ENCODE measurements at regions not wholly inside any gene's neighbourhood (a gene's known extent, or its start where the extent isn't known, plus 50 kb on each side); places are given as distances from the start of the nearest gene placed in this dataset.

DNA sequence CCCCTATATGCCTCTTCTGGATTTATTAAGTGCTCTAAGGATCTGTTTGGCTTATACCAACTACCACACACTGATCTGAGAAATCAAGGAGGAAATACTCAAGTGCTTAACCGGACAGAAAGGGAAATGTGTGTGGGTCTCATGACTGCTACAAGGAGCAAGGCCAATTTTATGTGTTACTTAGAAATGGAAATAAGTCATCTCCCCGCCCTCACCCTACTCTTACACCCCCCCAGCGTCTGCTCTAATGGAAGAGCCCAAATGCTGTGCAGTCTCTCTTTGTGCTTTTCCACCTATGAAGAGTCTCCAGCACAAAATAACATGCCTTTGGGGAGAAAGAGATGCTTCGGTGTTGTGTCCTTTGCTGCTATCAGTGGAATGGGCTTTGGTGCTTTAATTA, 428.8 kb upstream of the ARID1B start:
- DNase-seq = no peak

GRCh38 chr6:156347656-156348055, 429.5 kb upstream of the ARID1B start:
- no peak for DNase-seq

DNA sequence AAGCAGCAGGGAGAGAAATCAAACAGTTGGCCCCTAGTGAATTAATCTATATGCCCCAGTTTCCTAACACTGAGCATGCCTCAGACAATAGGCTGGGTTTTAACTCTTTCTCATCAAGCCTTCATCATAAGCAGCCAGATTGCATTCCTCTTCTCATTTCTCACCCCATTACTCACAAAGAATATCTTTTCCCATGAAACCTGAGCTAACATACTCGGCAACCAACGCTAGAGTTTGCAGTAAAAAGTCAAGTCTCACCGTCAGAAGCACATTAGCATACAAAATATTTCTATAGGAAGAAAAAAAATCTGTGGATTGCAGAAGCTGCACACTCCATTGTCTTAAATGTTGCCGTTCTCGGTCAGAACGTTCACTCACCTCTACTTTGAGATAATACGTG, 429.9 kb upstream of the ARID1B start:
- no peak for DNase-seq

DNA sequence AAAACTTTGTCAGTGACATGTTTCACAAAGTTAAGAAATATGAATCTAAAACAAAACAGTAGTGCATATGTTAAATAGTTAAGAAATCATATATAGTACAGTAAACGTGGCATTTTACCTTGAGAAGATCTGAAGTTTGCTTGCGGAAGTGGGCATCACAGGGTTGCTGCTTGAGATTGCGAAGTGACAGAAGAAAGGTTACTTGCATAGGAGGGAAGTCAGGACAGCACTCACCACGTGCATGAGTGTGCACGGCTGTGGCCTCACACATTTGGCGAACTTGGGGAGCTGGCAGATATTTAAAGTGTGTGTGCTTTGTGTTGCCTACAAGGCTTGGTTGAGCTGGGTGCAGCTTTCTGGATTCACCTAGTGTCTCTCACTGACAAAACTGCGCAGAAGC, 431.5 kb upstream of the ARID1B start:
- no peak for DNase-seq

- no peak for DNase-seq
Observed at GRCh38 chr6:156344491-156344890, 432.7 kb upstream of the ARID1B start.

DNA sequence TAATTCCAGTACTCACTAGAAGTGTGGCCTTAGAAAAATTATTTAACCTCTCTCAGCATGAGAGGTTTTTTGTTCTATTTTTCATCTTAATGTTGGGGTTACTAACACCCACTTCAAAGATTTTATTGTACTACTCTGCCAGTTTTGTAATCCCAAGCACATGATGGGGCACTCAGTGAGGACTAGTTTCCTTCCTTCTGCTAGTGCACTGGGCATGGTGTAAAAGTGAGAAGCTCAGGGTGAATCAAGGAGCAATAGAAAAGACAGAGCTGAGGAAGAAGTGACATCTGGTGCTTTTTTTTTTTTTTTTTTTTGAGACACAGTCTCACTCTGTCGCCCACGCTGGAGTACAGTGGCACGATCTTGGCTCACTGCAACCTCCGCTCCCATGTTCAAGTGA, 439.4 kb upstream of the ARID1B start:
- no peak for DNase-seq

- DNase-seq = no peak
Observed at GRCh38 chr6:156336733-156337132, 440.4 kb upstream of the ARID1B start.

GRCh38 chr6:156336089-156336488, 441.1 kb upstream of the ARID1B start:
- no peak for DNase-seq

DNA sequence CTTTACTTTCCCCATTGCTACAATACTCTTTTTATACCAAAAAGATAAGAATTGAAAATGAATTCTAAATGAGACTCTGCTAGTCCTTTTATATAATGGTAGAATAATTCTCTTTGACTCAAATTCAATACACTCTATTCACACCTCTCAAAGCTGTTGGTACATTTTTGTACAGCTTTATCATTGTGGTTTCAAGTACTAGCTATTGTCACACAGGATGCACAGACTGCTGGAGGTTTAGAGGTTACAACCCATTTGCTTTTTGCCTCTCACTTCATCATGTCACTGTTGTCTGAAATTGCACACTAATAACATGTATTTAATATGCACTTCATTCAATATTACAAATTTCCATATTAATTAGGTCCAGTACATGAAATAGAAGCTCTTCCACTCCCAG, 442.2 kb upstream of the ARID1B start:
- DNase-seq = no peak

DNA sequence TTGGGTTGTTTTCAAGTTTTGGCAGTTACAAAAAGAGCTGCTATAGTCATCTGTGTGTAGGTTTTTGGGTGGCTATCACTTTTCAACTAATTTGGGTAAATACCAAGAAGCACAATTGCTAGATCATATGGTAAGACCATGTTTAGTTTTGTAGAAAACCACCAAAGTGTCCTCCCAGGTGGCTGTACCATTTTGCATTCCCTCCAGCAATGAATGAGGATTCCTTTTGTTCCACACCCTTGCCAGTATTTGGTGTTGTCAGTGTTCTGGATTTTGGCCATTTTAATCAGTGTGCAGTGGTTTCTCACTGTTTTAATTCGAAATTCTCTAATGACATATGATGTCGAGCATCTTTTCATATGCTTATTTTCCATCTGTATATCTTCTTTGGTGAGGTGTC, 457.5 kb upstream of the ARID1B start:
- no peak for DNase-seq

DNA sequence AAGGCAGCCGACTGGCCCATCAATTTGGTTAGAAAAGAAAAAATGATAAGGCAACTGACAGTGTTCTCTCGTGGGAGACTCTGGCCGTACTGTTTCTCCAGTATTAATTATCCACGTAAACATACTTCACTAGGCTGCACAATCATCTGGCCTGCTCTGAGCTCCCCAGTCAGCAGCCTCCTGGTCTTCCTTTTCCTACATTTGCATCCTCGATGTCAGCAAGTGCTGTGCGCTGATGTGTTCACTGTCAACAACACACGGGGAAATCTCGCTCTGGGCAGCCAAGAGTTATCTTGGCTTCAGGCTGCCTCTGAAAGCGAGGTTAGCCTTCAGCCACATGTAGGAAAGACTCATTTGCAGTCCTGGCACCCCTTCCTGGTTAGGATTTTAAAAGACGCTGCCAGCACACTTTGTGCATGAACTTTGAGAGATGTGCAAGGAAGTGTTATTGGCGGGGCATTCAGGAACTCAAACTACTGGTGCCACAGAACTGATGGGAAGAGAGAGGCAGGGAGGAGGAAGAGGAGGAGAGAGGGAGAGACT, 460.5 kb upstream of the ARID1B start:
- no peak for DNase-seq

DNA sequence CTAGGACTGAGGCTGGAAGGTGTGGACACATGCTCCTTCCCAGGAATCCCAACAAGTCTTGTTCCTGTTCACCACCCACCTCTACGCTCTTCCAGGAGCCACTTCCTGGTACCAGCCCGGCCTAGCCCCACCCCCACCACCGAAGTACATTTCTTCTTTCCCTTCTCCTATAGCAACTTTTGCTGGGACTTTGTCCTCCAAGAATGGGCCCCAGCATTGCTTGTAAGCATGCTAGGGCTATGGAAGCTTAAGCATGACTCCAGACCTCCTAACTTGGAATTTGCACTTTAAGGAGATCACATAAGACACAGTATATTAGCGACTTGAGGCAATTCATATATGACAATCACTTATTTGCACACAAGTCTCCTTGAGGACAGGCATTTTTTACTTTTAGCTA, 462.0 kb upstream of the ARID1B start:
- no peak for DNase-seq

DNA sequence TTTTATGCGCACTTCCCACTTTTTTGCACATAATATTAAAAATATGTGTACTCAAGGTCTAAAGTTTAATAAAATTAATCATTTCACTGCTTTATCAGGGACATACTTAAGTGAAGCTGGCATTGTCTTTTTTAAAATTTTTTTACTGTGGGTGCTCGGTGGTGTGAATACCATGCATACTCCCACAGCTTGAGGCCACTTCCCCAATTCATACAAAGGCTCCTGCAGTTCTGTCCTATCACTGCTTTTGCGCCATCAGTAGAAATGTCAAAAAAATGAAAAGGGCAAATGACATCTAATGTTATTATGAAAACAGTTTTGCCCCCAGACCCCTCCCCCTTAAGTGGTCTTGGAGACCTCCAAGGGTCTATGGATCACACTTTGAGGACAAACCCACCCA, 464.1 kb upstream of the ARID1B start:
- DNase-seq = no peak

- DNase-seq = no peak
Observed at GRCh38 chr6:156311291-156311690, 465.9 kb upstream of the ARID1B start.

- no peak for DNase-seq
Observed at GRCh38 chr6:156310701-156311100, 466.5 kb upstream of the ARID1B start.

GRCh38 chr6:156309017-156309416, 468.2 kb upstream of the ARID1B start:
- DNase-seq = no peak

- DNase-seq = no peak
Observed at GRCh38 chr6:156308604-156309003, 468.6 kb upstream of the ARID1B start.

DNA sequence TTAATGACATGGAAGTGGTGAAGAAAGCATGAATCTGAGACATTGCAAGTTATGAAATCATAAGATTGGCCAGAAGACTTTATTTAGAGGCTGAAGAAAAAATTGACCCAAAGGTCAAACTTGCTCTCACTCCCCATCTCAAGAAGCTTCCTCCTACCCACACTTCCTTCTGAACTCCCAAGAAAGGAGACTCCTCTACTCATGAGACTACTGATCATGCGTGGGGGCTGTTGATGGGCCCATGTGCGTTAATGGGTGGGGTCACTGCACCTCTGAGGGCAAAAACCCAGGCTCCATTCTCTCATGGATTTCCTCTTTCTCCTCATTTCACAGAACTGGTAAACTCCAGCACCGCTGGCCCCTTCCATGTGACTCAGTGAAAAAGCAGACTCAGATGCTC, 470.6 kb upstream of the ARID1B start:
- DNase-seq = no peak

DNA sequence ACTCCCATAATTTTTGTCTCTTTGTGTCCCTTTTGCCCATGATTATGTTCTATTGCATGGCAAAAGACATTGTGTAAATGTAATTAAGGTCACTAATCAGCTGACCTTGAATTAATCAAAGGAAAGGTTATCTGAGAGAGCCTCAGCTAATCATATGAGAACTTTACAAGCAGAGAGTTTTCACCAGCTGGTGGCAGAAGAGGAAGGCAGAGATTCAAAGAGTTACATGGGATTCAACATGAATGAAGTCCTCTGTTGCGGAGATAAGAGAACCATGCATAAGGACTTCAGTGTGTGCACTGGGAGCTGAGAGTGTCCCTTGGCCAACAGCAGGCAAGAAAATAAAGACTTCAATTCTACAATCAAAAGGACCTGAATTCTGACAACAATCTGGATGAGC, 494.1 kb upstream of the ARID1B start:
- DNase-seq = no peak

DNA sequence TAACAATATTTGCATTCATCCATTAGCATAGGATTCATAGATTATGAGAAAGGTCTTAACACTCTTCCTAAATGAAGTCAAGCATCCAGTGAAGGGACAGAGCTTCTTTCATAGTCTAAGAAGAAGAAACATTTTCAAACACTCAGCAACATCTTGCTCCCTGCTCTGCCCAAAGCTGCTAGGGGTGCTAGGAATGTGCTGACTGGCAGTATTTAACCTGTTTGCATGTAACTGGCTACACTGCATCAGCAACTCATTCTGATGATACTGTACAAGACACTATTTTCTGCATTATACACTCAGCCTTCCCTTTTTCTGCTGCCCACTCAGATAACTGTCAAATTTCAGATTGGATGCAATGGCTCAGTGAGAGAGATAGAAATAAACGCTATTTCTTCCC, 495.1 kb upstream of the ARID1B start:
- no peak for DNase-seq

GRCh38 chr6:156281266-156281665, 495.9 kb upstream of the ARID1B start:
- DNase-seq = no peak

GRCh38 chr6:156280065-156280464, 497.1 kb upstream of the ARID1B start:
- DNase-seq = no peak

DNA sequence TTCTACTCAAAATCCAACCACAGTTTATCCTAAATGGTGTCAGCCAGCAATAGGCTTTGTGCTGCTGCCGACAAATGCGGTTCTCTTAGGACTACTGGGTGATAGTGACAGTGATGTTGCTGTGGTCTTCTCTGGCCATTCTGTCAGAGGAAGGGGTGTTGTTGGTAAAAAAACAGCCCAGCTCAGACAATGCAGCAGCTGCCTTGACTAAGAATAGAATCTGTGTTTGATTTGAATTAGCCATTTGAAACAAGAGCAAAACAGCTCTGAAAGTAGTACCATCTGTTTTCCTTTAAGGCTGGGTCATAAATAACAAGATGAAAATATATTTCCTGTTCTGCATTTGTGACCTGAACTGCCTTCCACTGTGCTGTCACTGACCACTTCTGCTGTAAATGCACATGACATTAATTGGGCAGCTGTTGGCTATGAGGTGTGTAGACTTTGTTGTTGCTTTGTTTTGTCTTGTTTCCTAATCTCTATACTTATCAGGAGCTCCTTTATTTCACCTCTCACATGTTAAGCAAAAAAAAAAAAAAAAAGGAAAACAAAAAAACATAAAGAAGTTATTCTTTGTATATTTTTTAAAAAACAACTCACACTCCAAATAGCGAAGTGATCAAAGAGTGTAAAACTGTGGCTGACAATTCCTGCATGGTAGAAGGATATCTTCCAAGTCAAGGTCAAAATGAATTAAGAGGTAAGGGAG, 497.8 kb upstream of the ARID1B start:
- no peak for DNase-seq

GRCh38 chr6:156273065-156273711, 504.0 kb upstream of the ARID1B start:
- DNase-seq = no peak
